M059J (cell line): ENCODE measurements at regions not wholly inside any gene's neighbourhood (a gene's known extent, or its start where the extent isn't known, plus 50 kb on each side); places are given as distances from the start of the nearest gene placed in this dataset.

Experiments used
- DNase-seq: peaks from one replicate; pipeline ENCODE4 v3.0.0-alpha.2; 2012; ENCODE audit warnings: low read depth

DNA sequence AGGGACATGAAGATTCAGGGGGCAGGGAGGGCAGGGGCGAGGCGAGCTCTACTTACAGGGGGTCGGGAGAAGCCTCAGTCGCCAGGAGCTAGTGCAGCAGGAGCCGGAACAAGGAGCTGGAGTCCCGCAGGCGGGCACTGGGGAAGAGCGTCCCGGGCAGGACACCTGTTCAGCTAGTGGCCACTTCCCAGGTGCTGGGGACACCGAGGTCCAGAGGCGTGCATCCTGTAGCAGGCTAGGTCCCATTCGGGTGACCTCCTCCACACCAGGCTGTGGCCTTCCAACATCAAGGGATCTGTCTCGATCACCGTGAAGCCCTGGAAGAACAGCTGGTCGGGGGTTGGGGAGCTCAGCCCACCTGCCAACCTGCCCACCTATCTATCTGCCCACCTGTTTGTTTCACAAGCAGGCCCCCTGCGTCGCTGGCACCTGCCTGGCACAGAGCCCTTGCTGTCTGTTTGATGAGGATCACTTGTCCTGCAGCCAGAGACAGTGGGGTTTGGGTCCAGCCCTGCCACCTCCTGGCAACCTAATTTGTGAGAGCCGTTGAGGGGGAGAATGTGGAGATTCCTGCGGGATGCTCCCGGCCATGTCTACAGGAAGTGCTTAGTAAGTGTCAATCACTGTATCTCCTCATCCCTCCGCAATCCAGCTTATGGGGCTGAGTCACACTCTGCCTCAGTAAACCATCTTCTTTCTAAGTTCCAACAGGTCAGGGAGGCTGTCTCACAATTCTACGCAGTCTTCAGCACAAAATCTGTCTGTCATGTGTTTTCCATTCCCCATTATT is 940.9 kb downstream of the BRD1 start:
- no peak for DNase-seq

DNA sequence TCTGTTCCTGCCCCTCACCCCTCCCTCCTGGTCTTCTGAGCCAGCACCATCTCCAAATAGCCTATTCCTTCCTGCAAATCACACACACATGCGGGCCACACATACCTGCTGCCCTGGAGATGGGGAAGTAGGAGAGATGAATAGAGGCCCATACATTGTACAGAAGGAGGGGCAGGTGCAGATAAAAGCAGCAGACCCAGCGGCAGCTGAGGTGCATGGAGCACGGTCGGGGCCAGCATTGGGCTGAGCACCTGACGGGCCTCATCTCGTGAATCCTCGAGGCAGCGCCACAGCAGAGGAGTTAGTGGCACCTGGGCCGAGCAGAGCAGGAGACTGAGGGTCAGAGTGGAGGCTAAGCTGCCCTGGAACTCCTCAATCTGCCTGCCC is 941.8 kb downstream of the BRD1 start:
- DNase-seq, result no peak

GRCh38 chr22:48885271-48885918 is 942.3 kb downstream of the BRD1 start:
- DNase-seq, result no peak

DNA sequence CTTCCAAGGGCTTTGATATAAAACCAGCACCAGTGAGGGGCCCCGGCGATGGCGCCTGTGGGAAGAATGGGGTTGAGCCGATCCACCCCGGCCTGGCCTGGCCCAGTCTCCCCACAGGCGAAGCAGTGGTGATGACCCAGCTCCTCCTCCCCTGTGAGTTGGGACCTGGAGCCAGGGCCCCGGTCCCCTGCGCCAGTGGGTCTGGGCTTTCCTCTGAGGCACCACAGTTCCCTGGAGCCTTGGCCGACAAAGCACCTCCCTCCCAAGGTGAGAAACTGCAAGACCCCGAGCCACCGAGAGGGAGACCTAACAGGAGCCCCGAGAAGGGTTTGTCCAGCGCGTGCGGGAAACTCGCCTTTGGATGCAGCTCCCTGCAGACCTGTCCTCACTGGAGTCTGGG is 942.9 kb downstream of the BRD1 start:
- no peak for DNase-seq

DNA sequence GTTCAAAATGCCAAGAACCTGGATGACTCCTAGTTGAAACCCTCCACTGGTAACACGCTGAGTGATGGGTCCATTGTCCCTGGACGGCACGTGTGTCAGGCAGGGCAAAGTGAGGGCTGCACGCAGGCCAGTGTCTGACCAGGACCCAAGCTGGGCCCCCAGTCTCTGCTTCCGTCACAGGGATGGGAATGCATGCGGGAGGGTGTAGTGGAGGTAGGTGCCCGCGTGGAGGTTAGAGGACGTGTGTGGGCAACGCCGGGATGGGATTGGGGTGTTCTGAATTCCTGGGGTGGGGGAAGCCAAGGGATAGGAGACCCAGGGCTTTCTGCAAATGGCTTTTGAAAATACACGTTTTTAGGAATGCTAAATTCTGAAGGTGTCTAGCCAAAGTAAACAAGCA is 943.3 kb downstream of the BRD1 start:
- no peak for DNase-seq

GRCh38 chr22:48883211-48883960 is 944.3 kb downstream of the BRD1 start:
- DNase-seq, result no peak

DNA sequence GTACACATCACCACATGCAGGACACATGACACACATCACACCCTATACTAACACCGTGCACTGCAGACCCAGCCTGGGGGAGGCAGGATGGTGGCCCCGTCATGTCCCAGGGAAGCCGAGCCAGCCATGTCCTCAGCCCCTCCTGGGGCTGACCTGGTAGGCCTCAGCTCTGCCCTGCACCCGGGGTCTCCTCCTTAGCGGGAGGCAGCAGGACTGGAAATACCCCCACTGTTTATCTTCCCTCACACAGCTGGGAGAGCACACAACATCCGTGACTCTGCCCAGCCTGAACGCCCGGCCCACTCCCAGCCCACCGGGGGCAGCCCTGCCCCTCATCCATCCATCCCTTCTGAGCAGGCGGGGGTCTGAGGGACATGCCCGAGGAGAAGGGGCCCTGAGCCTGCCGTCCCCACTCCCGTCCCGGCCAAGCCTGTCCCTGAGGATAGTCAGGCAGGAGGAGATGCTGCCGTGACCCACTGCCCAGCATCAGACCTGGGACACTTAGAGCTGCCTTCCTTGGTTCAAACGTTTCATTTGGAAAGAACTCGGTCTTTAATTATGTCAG is 945.0 kb downstream of the BRD1 start:
- no peak for DNase-seq

- no peak for DNase-seq
These were observed 946.2 kb downstream of the BRD1 start for GRCh38 chr22:48881326-48881980.

GRCh38 chr22:48880749-48881148 is 946.9 kb downstream of the BRD1 start:
- DNase-seq, result no peak

- DNase-seq, result no peak
These were observed 950.7 kb downstream of the BRD1 start for GRCh38 chr22:48876951-48877350.

- DNase-seq, result no peak
These were observed 952.7 kb downstream of the BRD1 start for GRCh38 chr22:48874956-48875355.

DNA sequence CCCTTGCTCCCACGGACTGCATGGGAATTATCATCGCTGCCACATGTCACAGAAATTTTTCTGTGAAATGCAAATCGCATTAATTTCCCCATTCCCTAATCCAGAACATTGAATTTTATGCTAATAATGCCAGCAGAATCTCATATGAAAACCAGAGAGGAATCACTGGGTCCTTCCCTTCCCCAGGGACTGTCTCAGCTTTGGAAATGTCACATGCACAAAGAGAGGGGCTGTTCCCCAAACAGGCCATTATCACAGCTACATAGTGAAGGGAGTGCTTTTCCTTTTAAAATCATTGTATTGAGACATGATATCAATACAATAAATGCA is 954.5 kb downstream of the BRD1 start:
- no peak for DNase-seq

DNA sequence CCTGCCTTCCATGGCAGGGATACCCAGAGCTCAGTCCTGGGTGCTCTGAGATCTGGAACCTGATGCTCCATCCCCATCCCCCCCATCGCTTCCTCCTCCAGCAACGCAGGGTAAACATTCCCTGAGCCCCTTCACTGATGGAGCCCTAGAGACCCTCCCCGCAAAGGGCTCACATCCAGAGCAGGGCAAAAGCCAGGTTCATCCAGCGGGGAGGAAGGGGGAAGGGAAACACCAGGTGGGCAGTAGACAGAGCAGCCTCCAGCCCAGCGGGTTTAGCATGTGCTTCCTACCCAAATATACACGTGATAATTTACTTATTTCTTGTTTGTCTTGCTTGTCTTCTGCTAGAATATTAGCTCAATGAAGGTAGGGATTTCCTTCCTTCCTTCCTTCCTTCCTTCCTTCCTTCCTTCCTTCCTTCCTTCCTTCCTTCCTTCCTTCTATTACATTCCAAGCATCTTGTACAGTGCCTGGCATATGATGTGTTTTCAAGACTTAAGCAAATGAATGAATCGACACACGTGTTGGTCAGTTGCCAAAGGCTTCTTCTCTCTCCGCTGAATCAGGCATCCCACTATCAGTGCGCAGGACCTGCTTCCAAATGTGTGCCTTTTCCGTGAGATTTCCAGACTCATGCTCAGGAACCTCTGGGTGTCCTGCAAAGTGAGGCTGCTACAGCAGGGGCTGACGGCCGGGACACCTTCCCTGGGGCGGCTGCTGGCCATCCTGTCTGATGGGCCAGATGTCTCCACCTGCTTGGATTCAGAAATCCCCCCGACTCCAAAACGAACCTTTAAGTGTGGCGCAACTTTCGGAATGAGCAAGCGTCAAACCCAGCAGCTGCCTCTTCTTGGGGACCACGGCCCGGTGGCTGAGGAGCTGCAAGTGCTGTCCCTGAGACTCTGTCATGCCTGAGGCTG is 955.1 kb downstream of the BRD1 start:
- DNase-seq, result no peak

- DNase-seq, result no peak
These were observed 956.4 kb downstream of the BRD1 start for GRCh38 chr22:48871176-48871840.

DNA sequence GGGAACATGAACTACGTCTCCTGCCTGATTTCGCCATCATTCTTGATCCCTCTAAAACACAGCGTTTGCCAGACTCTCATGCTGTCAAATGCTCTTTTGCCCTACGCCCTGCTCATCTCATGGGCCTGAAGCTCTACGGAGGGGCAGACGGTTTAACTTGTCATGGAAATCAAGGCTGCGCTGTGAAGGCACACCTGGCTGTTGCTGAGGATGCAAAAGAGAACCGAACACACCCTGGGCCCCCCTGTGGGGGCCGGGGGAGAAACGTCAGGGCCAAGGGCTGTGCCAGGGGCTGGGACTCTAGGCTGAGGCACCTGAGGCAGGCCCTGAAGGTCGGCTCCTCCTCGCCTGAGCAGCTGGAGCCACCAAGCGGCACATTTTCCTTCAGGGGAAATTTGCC is 957.2 kb downstream of the BRD1 start:
- DNase-seq, result no peak

GRCh38 chr22:48869788-48870187 is 957.9 kb downstream of the BRD1 start:
- no peak for DNase-seq

GRCh38 chr22:48869161-48869560 is 958.5 kb downstream of the BRD1 start:
- DNase-seq, result no peak

DNA sequence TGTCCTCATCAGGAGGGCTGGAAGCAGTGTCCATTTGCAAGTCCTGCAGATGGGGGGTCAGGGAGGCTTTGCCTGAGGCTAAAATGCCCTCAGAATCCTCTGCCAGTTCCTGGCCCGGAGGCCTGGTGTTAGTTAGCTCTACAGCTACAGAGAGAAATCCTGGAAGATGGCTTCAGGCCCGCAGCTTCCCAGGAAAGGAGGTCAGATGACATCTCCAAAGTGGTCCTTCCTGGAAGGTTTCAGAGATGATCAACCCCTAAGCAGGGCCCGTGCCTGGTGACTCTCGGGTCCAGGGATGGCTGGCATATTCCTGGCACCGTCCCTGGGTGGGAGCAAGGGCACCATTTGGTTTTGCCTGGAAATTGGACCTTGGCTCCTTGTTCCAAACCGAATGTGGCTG is 959.1 kb downstream of the BRD1 start:
- DNase-seq, result no peak

DNA sequence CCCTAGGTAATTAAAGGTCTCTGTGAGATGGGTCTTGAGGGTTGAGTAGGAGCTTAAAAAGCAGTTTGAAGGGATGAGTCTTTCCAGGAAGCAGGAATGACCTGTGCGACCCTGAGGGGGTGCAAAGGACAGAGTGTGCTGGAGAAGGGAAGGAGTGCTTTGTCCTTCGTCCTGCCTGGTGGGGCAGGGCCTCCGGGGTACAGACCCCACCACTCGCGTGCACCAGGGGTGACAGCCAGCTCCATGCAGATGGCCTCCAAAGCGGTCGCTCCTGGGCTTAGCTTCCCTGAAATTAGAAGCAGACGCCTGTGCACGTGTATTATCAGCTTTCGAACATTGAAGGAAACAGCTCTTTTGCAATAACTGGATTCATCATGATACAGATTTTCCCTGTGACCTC is 959.8 kb downstream of the BRD1 start:
- no peak for DNase-seq

DNA sequence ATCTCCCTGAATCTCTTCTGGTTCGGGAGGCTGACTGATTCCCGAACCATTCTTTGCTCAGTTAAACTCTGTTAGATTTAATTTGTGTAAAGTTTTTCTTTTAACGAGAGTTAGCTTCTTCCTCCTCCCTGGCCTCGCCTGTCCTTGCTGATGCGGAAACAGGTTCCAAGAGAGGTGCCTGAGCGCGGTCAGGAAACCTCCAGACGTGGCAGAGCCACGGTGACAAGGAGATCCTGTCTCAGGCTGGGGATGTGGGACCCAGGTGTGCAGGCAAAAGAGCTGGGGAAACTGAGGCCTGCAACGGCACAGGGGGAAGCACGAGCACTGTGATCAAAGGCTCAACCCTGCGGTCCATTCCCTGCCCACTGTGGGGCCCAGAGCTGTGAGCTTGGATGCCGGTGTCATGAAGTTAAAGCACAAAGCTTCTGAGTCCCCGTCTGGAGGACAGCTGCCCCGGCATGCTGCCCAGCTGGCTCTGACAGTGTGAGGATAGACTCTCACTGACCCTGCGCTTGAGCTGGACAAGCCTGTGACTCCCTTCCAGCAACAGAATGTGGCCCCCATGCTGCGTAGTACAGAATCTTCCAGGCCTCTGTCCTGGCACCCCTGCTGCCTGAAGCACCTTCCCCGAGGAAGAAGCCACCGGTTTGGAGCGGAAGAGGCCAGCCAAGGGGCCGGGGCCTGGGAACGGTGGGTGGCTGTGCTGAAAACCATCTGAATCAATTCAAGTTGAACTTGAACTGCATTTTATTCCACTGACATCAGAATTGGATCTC is 960.6 kb downstream of the BRD1 start:
- no peak for DNase-seq
